Fibroblast of lung (primary cell): ENCODE measurements at regions not wholly inside any gene's neighbourhood (a gene's known extent, or its start where the extent isn't known, plus 50 kb on each side); places are given as distances from the start of the nearest gene placed in this dataset.
"Not testable (repeated sequence)": the region's sequence is repeated elsewhere in the genome, so short reads cannot be mapped to it uniquely, and the experiment has no call there.

Experiments used
- DNase-seq, 2 donors: peaks; one replicate each; pipeline versions ENCODE4 v3.0.0 to v3.0.0-alpha.2; 2010; ENCODE audit warnings: low read depth in 2 of 2
- H2AFZ ChIP-seq: 2 replicates; pipeline ENCODE4 v1.5.1; 2012; ENCODE audit warnings: low read length, control low read depth, inconsistent platforms
- H3K27ac ChIP-seq: 2 replicates; pipeline ENCODE4 v1.5.1; 2011; ENCODE audit warnings: low read length, control low read depth; ENCODE audit not compliant: insufficient read depth
- H3K27me3 ChIP-seq: 2 replicates; pipeline ENCODE4 v1.5.1; 2011; ENCODE audit warnings: mild to moderate bottlenecking, low read length; ENCODE audit not compliant: control insufficient read depth, insufficient read depth
- H3K36me3 ChIP-seq: 2 replicates; pipeline ENCODE4 v1.5.1; 2011; ENCODE audit warnings: low read length; ENCODE audit not compliant: control insufficient read depth, insufficient read depth
- H3K4me1 ChIP-seq: 2 replicates; pipeline ENCODE4 v1.5.1; 2011; ENCODE audit warnings: low read length; ENCODE audit not compliant: control insufficient read depth, insufficient read depth; ENCODE audit errors: extremely low read depth
- H3K4me2 ChIP-seq: 2 replicates; pipeline ENCODE4 v1.5.1; 2011; ENCODE audit warnings: low read length, control low read depth; ENCODE audit not compliant: insufficient read depth; ENCODE audit errors: extremely low read depth
- H3K4me3 ChIP-seq, 4 experiments: fragments of 200-600 bp in 1 of 4; sonication (generic) in 1 of 4; replicated peaks in 1 of 4; 2 replicates each; pipeline ENCODE4 v1.5.1; 2011 to 2016; ENCODE audit warnings: low read length in 4 of 4, low read depth in 3 of 4, mild to moderate bottlenecking in 3 of 4, control low read depth in 2 of 4, inconsistent platforms in 1 of 4, mixed read lengths in 1 of 4; ENCODE audit not compliant: insufficient read depth in 1 of 4; ENCODE audit errors: control extremely low read depth in 1 of 4
- H3K79me2 ChIP-seq: 2 replicates; pipeline ENCODE4 v1.5.1; 2012; ENCODE audit warnings: mild to moderate bottlenecking, low read length, inconsistent platforms; ENCODE audit not compliant: control insufficient read depth, insufficient read depth
- H3K9ac ChIP-seq: 2 replicates; pipeline ENCODE4 v1.5.1; 2011; ENCODE audit warnings: mild to moderate bottlenecking, low read length, control low read depth; ENCODE audit not compliant: insufficient read depth
- H3K9me3 ChIP-seq: 2 replicates; pipeline ENCODE4 v1.5.1; 2012; ENCODE audit warnings: low read depth, low read length; ENCODE audit not compliant: control insufficient read depth, insufficient read depth
- H4K20me1 ChIP-seq: 2 replicates; pipeline ENCODE4 v1.5.1; 2011; ENCODE audit warnings: low read length; ENCODE audit not compliant: control insufficient read depth, insufficient read depth; ENCODE audit errors: extremely low read depth
- CTCF ChIP-seq, 2 donors: IDR thresholded peaks in 1 of 2; conservative IDR thresholded peaks in 1 of 2; 1 replicate in 1 of 2; 2 replicates in 1 of 2; pipeline ENCODE4 v1.5.1; 2011 to 2012; ENCODE audit warnings: low read length in 2 of 2, control low read depth in 1 of 2, inconsistent platforms in 1 of 2, low read depth in 1 of 2, mild to moderate bottlenecking in 1 of 2
- EZH2 ChIP-seq: IDR thresholded peaks from 2 replicates; pipeline ENCODE4 v1.5.1; 2012; ENCODE audit warnings: low read length, control low read depth, mild to moderate bottlenecking; ENCODE audit errors: missing control alignments

GRCh38 chr5:33206962-33207506 is 233.7 kb upstream of the TARS1 start:
- Histone ChIP-seq H3K4me1 (no peaks in the 10 kb centered on the region), H3K4me2 (no peak overlapping the region), H3K27me3 (no peaks in the 10 kb centered on the region), H3K4me3 (no peak overlapping the region), H2AFZ (no peak overlapping the region), H3K9ac (no peak overlapping the region), H4K20me1 (no peaks in the 10 kb centered on the region), H3K9me3 (no peaks in the 10 kb centered on the region), H3K79me2 (no peaks in the 10 kb centered on the region), H3K27ac (no peak overlapping the region), H3K36me3 (no peaks in the 10 kb centered on the region)
- TF ChIP-seq EZH2 (no peak), CTCF (conservative IDR thresholded peaks at IDR 0.05 in 1 of 2, IDR thresholded peaks at IDR 0.05 in 1 of 2; ENCODE audit: low read depth in 1 of 2, low read length in 2 of 2) (no peak)
- DNase-seq, result no peak

GRCh38 chr5:33209252-33209651 is 231.5 kb upstream of the TARS1 start:
- Histone ChIP-seq H3K9ac (no peak overlapping the region), H3K4me2 (no peak overlapping the region), H3K4me3 (no peak overlapping the region), H3K36me3 (no peaks in the 10 kb centered on the region), H3K9me3 (no peaks in the 10 kb centered on the region), H3K27me3 (no peaks in the 10 kb centered on the region), H4K20me1 (no peaks in the 10 kb centered on the region), H3K79me2 (no peaks in the 10 kb centered on the region), H3K4me1 (no peaks in the 10 kb centered on the region), H3K27ac (no peak overlapping the region), H2AFZ (no peak overlapping the region)
- no peak for DNase-seq
- no peak for TF ChIP-seq EZH2
- no peak for TF ChIP-seq CTCF (conservative IDR thresholded peaks at IDR 0.05 in 1 of 2, IDR thresholded peaks at IDR 0.05 in 1 of 2; ENCODE audit: low read depth in 1 of 2, low read length in 2 of 2)

DNA sequence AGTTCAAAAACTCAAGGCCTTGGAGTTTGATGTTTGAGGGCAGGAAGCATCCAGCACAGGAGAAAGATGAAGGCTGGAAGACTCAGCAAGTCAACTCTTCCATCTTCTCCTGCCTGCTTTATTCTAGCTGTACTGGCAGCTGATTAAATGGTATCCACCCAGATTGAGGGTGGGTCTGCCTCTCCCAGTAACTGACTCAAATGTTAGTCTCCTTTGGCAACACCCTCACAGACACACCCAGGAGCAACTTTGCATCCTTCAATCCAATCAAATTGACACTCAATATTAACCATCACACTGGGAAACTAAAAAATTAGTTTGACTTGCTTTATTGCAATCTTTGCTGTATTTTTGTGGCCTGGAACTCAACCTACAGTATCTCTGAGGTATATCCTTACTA is 230.5 kb upstream of the TARS1 start:
- not testable (repeated sequence) for H3K36me3 ChIP-seq, H3K9me3 ChIP-seq, H4K20me1 ChIP-seq, H3K4me1 ChIP-seq, H3K27me3 ChIP-seq, H2AFZ ChIP-seq, DNase-seq, H3K4me3 ChIP-seq, H3K79me2 ChIP-seq, H3K27ac ChIP-seq, H3K4me2 ChIP-seq, H3K9ac ChIP-seq
